ENCODE measurements at regions not wholly inside any gene's neighbourhood (a gene's known extent, or its start where the extent isn't known, plus 50 kb on each side); places are given as distances from the start of the nearest gene placed in this dataset.

DNA sequence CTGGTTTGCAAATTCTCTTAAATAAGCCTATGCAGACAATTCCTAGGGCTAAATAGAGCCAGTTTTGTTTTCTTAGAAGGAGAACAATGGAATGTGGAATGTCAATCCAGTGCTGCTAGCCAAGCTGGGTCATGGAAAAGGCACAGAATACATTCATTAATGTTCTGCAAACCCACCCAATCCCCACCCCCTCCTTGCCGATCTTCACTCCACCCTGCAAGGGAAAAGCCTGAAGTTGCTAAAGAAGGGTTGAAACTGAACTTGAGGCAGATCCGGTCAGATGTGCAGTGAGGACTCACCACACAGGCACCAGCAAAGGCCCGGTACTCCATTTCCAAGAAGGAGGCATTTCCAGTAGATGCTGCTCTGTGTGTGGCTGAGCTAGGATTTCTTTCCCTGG lies 179.6 kb downstream of the PLPP3 start:
- no peak for DNase-seq (ENCODE audit: low read depth, low spot score)
- no peak overlapping the region for H3K4me3 ChIP-seq (ENCODE audit: low read depth, low read length)
- ChIA-PET POLR2A (no interaction called here), CTCF (interaction anchor here (0.9 to 1.3 kb wide), 2 partner anchors 11 to 12 kb away, joined by 3 to 4 read pairs; no protein-coding TSS in a partner anchor)
- TF ChIP-seq, protein P1, sequence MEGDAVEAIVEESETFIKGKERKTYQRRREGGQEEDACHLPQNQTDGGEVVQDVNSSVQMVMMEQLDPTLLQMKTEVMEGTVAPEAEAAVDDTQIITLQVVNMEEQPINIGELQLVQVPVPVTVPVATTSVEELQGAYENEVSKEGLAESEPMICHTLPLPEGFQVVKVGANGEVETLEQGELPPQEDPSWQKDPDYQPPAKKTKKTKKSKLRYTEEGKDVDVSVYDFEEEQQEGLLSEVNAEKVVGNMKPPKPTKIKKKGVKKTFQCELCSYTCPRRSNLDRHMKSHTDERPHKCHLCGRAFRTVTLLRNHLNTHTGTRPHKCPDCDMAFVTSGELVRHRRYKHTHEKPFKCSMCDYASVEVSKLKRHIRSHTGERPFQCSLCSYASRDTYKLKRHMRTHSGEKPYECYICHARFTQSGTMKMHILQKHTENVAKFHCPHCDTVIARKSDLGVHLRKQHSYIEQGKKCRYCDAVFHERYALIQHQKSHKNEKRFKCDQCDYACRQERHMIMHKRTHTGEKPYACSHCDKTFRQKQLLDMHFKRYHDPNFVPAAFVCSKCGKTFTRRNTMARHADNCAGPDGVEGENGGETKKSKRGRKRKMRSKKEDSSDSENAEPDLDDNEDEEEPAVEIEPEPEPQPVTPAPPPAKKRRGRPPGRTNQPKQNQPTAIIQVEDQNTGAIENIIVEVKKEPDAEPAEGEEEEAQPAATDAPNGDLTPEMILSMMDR (IDR thresholded peaks at IDR 0.05; ENCODE audit: insufficient read depth, low read length, missing control alignments) = no peak

DNA sequence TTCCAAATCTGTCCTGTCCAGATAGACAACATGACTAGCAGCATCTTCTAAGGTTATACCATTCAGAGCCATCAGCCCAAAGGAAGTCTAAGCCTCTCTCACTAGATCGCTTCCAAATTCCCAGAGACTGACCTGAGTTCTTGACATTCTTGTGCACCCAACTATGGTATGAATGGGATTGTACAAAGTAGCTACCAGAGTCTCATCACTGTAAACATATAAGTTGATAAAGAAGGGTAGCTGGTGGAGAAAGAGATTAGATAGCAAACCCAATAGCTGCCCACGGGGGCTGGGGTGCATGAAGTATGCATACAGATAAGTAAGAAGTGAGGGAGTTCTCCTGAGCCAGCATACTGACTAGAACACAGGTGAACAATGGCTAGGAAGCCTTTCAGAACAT lies 180.0 kb downstream of the PLPP3 start:
- CTCF ChIA-PET = interaction anchor here (0.9 to 1.3 kb wide), 2 partner anchors 12 kb away, joined by 3 to 4 read pairs; no protein-coding TSS in a partner anchor
- H3K4me3 ChIP-seq (ENCODE audit: low read depth, low read length) = no peak overlapping the region
- no peak for DNase-seq (ENCODE audit: low read depth, low spot score)
- TF ChIP-seq, protein P1 (IDR thresholded peaks at IDR 0.05; ENCODE audit: insufficient read depth, low read length, missing control alignments) = no peak
- POLR2A ChIA-PET = no interaction called here

DNA sequence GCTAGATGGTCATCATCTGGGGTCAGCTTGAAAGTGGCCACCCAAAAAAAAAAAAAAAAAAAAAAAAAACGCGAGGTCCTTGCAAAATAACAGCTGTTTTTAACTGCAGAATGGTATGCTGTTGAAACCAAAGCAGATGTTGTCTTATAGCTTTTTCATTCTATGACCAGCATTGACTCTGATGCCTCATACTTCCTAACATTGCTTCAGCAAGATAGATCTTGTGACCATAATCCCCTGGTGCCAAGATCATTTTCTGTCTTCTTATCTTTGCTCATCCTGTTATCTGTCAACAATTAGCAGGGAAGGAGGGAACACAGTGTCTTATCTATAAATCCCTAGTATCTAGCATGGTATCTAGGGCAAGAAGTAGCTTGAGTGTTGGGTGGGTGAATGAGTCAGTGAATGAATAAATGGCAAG lies 181.5 kb downstream of the PLPP3 start:
- TF ChIP-seq, protein P1 (IDR thresholded peaks at IDR 0.05; ENCODE audit: insufficient read depth, low read length, missing control alignments) = no peak
- no peak for DNase-seq (ENCODE audit: low read depth, low spot score)
- H3K4me3 ChIP-seq (ENCODE audit: low read depth, low read length) = no peak overlapping the region
- ChIA-PET CTCF (interaction anchor here (1.5 kb wide), 1 partner anchor 187 kb away, joined by 3 read pairs; no protein-coding TSS in a partner anchor), POLR2A (no interaction called here)

DNA sequence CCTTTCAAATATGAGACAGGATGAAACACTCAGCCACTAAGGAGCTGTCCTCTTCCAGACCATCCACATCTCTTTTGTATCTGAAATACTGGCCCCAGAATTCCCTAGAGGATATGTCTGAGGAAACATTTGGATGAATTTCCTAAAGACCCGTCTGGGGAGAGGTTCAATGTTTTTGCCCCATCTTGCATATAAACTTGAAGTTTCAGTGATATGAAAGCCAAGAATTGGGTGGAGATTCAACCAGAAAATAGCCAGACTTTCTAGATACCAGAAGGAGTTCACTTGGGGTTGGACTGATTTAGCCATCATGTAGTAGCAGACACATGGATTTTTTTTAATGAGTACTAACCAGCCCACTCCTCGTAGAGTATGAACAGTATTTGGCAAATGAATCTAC lies 182.0 kb downstream of the PLPP3 start:
- H3K4me3 ChIP-seq (ENCODE audit: low read depth, low read length) = no peak overlapping the region
- ChIA-PET CTCF (interaction anchor here (1.5 kb wide), 1 partner anchor 187 kb away, joined by 3 read pairs; no protein-coding TSS in a partner anchor), POLR2A (no interaction called here)
- TF ChIP-seq, protein P1 (IDR thresholded peaks at IDR 0.05; ENCODE audit: insufficient read depth, low read length, missing control alignments) = no peak
- no peak for DNase-seq (ENCODE audit: low read depth, low spot score)

DNA sequence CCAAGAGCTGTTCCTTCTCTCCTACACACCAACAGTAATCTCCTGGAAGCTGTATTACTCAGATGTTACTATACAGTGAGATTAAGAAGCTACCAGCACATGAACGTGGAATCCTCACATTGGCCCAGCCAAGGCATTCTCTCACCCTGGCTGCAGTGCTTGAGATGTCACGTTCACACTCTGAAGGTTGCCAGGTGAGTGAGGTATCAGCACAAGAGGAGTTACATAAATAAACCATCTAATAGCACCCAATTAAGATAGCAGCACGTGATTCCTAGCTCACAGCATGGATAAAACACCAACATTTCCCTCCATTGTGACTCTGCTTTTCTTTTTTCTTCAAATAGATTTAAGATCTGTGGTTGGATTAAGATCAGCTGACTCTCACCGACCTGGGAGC lies 182.8 kb downstream of the PLPP3 start:
- TF ChIP-seq, protein P1 (IDR thresholded peaks at IDR 0.05; ENCODE audit: insufficient read depth, low read length, missing control alignments) = no peak
- ChIA-PET CTCF (no interaction called here), POLR2A (no interaction called here)
- H3K4me3 ChIP-seq (ENCODE audit: low read depth, low read length) = no peak overlapping the region
- no peak for DNase-seq (ENCODE audit: low read depth, low spot score)

DNA sequence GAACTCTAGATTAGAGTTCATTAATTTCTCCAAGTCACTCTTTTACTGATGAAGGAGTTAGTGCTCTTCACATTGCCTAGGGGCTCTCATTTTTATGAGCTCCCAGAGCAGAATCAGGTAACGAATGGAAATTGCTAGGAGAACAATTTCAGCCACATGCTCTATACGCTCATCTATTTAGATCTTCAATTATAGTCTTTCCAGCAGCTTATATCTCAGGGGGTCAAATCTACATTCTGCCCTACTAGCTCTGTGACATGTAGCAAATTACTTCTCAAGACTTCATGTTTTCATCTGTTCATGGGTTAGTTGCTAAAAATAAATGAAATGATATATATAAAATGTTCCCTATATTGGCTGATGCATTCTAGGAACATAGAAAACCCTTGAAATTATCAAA lies 183.6 kb downstream of the PLPP3 start:
- TF ChIP-seq, protein P1 (IDR thresholded peaks at IDR 0.05; ENCODE audit: insufficient read depth, low read length, missing control alignments) = no peak
- H3K4me3 ChIP-seq (ENCODE audit: low read depth, low read length) = no peak overlapping the region
- DNase-seq (ENCODE audit: low read depth, low spot score) = no peak
- ChIA-PET CTCF (interaction anchor here (1.3 kb wide), 1 partner anchor 181 kb away, joined by 3 read pairs; no protein-coding TSS in a partner anchor), POLR2A (no interaction called here)

Data from AG04449 (cell line).